ENCODE measurements at regions not wholly inside any gene's neighbourhood (a gene's known extent, or its start where the extent isn't known, plus 50 kb on each side); places are given as distances from the start of the nearest gene placed in this dataset.

GRCh38 chr14:29503903-29504302 is 423.7 kb downstream of the PRKD1 start (continued):
- no peak for TF ChIP-seq RAD21 (CRISPR knock-in tag; conservative IDR thresholded peaks at IDR 0.05 in 1 of 2, IDR thresholded peaks at IDR 0.05 in 1 of 2)

GRCh38 chr14:29518335-29518734 is 409.3 kb downstream of the PRKD1 start:
- H3K9ac ChIP-seq (ENCODE audit: insufficient read depth in 1 of 2, low read depth in 2 of 2, low read length in 2 of 2), result no peak overlapping the region
- H3K27ac ChIP-seq (ENCODE audit: extremely low read depth, low read depth, low read length), result no peak overlapping the region
- no peak overlapping the region for H3K4me3 ChIP-seq
- H3K4me1 ChIP-seq (replicated peaks in 1 of 2; ENCODE audit: control insufficient read depth in 2 of 2, insufficient read depth in 2 of 2, low read length in 2 of 2), result no peaks in the 10 kb centered on the region
- no peaks in the 10 kb centered on the region for H3K79me2 ChIP-seq (ENCODE audit: control insufficient read depth, insufficient read depth, low read length)
- ATAC-seq (no peak), FAIRE-seq (no peak), DNase-seq (ENCODE audit: extremely low read depth in 1 of 4, low spot score in 3 of 4) (no peak)
- TF ChIP-seq EHMT2 (IDR thresholded peaks at IDR 0.05) (no peak), TEAD4 (IDR thresholded peaks at IDR 0.05; ENCODE audit: low read length) (no peak), TEAD4 (CRISPR knock-in tag; IDR thresholded peaks at IDR 0.05; ENCODE audit: borderline replicate concordance) (no peak), HDGF (IDR thresholded peaks at IDR 0.05) (no peak), ZSCAN29 (IDR thresholded peaks at IDR 0.05) (no peak), BRF1 (IDR thresholded peaks at IDR 0.05; ENCODE audit: borderline replicate concordance, extremely low read depth, insufficient read length) (no peak), CTCF (IDR thresholded peaks at IDR 0.05 in 2 of 3, conservative IDR thresholded peaks at IDR 0.05 in 1 of 3; ENCODE audit: insufficient read depth in 2 of 3, low read depth in 1 of 3, low read length in 3 of 3) (peak in 1 of 3 experiments; percentile 21; a peak in 1 of 6 replicates), KHSRP (IDR thresholded peaks at IDR 0.05) (no peak), PREB (CRISPR knock-in tag; IDR thresholded peaks at IDR 0.05) (no peak)
- no peak overlapping the region for H2AFZ ChIP-seq (ENCODE audit: low read depth, low read length)
- H4K20me1 ChIP-seq (replicated peaks; ENCODE audit: control insufficient read depth, insufficient read depth, low read length), result no peaks in the 10 kb centered on the region
- no peak overlapping the region for H3K4me2 ChIP-seq (ENCODE audit: insufficient read depth, low read length)
- H3K9me1 ChIP-seq (ENCODE audit: control insufficient read depth, insufficient read depth, low read length), result no peaks in the 10 kb centered on the region
- H3K27me3 ChIP-seq (ENCODE audit: control insufficient read depth in 2 of 2, insufficient read depth in 2 of 2, low read length in 2 of 2), result no peaks in the 10 kb centered on the region
- ChIA-PET POLR2A (no interaction called here), CTCF (ENCODE audit: low intra/inter-chr PET ratio) (no interaction called here)
- WGBS (ENCODE audit: insufficient coverage, low coverage, missing lambda C conversion rate), result 0% methylated on average over 2 of the region's 2 CpGs
- no peaks in the 10 kb centered on the region for H3K36me3 ChIP-seq (ENCODE audit: control insufficient read depth, insufficient read depth, low read length)
- in situ Hi-C loops (cut with MboI), result no loop called here
- no peaks in the 10 kb centered on the region for H3K9me3 ChIP-seq (replicated peaks; ENCODE audit: control insufficient read depth, insufficient read depth, low read depth, low read length)
- intact Hi-C loops (cut with micrococcal nuclease), result loop anchor here (5.0 to 10.0 kb wide), 2 partner anchors 504 to 766 kb away; no protein-coding TSS in a partner anchor
- no TSS peak for BruUV-seq (replicated peaks)
